HG02852 (cell line): ENCODE measurements at regions not wholly inside any gene's neighbourhood (a gene's known extent, or its start where the extent isn't known, plus 50 kb on each side); places are given as distances from the start of the nearest gene placed in this dataset.
"Not testable (repeated sequence)": the region's sequence is repeated elsewhere in the genome, so short reads cannot be mapped to it uniquely, and the experiment has no call there.

Experiments used
- ATAC-seq: cut with Tn5 transposase; IDR thresholded peaks from one replicate; pipeline ENCODE4 v1.9.1; 2021; ENCODE audit warnings: mild to moderate bottlenecking, moderate library complexity; ENCODE audit not compliant: unreplicated experiment

DNA sequence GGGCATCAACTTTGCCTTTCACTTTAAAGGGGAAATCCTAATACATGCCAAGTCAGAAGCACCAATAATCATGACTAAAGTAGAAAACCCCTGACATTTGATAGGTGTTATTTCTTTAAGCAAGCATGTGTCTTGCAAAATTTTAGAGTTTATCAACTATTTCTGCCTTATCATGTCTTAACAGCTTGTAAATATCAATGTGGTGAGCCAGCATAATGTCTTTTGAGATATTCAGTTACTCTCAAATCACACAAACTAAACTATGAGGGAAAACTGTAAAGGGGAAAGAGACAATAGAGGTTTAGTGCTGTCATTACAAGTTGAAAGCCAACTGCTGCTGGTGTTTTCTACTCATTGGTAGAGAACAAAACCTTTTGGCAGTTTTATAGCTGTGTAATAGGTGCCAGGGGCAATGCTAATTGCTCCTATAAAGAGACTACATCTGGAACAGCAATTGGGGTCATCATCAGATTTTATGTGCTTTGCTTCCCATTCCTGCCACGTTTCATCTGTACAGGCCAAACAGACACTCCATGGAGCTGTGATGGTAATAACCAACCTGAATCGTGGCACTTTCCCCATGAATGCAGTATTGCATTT is 1027.4 kb downstream of the FSCB start:
- ATAC-seq = no peak

- ATAC-seq = no peak
Observed at GRCh38 chr14:43476822-43477221, 1030.3 kb downstream of the FSCB start.

DNA sequence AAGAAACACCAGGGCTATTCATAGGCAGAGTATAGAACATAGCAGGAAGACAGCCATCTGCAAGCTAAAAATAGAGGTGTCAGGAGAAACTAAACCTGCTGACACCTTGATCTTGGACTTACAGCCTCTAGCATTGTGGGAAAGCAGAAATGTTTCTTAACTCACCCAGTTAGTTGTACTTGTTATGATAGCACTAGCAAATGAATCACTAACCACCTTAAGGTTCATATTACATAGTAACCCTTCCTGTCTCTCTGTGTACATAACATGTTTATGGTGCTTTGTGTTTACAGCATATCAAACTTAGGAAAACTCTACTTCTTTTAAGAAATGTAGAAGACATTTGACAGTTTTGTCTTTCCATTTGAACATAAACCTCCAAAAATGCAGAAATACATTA is 1031.3 kb downstream of the FSCB start:
- no peak for ATAC-seq

- ATAC-seq = no peak
Observed at GRCh38 chr14:43471595-43471994, 1035.5 kb downstream of the FSCB start.

DNA sequence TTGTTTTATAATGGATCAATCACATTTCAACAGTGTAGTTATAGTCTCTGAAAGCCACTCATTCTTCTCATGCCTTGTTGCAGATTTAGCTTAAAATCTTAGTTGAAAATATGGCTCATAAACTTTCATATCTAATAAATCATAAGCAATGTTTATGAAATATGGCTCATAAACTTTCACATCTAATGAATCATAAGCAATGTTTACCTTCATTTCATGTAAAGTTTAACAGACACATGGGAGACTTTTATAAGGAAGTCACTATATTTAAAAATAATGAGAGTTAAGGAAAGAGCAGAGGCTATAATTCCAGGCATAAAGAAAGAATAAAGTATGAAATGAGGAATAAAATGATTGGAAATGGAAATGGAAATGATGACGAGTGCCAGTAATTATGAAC is 1042.1 kb downstream of the FSCB start:
- ATAC-seq = no peak

- no peak for ATAC-seq
Observed at GRCh38 chr14:43449291-43449690, 1057.8 kb downstream of the FSCB start.

GRCh38 chr14:43438056-43438455 is 1069.0 kb downstream of the FSCB start:
- ATAC-seq = no peak

DNA sequence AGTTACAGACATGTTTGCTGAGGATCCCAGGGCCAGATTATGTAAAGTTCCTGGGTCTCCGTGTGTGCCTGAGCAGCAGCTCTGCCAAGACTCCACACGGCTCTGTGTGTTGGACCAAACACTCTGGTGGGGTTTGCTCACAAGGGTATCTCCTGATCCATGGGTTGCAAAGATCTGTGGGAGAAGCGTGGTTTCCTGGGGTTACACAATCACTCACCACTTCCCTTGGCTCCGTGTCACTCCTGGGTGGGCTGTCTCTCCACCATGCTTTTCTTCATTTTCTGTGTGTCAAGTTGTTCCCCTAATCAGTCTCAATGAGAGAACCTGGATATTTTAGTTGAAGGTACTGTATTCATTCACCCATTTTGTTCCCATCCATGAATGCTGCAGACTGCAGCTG is 1088.8 kb downstream of the FSCB start:
- no peak for ATAC-seq

DNA sequence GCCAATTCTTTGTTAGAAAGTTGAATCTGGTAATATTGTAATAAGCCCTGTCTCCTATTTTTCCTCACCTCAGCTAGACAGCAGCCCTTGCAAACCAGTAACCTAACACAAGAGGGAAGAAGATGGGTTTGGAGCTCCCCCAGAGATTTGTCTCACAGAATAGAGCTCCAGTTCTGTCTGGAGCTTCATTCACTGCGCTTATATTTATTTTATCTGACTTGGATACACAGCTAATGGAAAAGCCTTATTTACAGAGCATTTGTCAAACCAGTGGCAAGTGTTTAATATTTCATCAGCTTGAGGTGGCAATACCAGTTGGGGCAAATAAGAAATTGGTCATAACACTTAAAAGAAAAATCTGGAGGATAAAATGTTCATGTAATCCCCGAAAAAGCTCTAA is 1094.0 kb downstream of the FSCB start:
- ATAC-seq = no peak

DNA sequence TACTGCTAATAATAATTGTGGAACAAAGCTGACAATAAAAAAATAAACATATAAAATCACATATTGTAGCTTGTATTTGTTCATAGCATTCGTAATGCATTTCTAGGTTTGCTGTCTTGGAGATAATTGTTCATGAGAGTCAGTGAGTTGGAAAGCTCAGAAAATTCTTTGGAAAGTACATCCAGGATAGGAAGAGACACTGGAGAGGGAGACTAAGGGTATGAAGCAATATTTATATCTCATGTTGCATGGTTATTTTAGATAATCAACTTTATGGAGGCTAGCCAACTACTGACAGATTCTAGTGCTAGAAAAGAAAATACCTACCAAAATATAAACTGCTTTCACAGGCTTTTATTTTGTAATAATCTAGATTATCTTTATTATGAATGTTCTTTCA is 1095.2 kb downstream of the FSCB start:
- ATAC-seq = no peak

- ATAC-seq = no peak
Observed at GRCh38 chr14:43410631-43411030, 1096.5 kb downstream of the FSCB start.

DNA sequence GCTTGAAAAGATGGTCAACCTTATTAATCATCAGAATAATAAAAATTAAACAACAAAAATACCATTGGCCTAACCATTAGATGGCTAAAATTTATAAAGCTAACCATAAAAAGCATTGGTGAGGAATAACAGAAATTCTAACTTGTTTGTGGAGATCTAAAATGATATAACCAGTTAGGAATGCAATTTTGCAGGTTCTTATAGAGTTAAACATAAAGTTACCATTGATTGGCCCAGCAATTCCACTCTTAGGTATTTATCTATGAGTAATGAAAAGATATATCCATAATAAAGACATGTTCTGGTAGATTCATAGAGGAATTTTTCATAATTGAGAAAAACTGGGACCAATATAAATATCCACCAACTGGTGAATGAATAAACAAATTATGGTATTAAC is 1098.6 kb downstream of the FSCB start:
- ATAC-seq = no peak

DNA sequence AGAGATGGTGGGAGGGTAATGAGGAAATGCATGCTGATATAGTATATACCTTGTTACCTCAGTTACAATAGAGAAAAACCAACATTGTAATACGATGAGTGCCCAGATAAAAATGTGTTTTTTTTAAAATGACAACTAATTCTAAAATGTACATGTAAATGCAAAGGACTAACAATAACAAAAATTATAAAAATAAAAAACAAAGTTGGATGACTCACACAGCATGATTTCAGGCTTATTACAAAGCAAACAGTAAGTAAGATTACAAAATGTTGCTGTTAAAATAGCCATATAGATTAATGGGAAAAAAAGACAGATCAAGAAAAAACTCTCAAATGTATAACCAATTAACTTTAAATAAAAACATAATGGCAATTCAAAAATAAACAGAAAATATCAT is 1099.4 kb downstream of the FSCB start:
- no peak for ATAC-seq

GRCh38 chr14:43406931-43407330 is 1100.2 kb downstream of the FSCB start:
- no peak for ATAC-seq

- no peak for ATAC-seq
Observed at GRCh38 chr14:43399289-43399688, 1107.8 kb downstream of the FSCB start.

- not testable (repeated sequence) for ATAC-seq
Observed at GRCh38 chr14:43370565-43370896, 1136.6 kb downstream of the FSCB start.

DNA sequence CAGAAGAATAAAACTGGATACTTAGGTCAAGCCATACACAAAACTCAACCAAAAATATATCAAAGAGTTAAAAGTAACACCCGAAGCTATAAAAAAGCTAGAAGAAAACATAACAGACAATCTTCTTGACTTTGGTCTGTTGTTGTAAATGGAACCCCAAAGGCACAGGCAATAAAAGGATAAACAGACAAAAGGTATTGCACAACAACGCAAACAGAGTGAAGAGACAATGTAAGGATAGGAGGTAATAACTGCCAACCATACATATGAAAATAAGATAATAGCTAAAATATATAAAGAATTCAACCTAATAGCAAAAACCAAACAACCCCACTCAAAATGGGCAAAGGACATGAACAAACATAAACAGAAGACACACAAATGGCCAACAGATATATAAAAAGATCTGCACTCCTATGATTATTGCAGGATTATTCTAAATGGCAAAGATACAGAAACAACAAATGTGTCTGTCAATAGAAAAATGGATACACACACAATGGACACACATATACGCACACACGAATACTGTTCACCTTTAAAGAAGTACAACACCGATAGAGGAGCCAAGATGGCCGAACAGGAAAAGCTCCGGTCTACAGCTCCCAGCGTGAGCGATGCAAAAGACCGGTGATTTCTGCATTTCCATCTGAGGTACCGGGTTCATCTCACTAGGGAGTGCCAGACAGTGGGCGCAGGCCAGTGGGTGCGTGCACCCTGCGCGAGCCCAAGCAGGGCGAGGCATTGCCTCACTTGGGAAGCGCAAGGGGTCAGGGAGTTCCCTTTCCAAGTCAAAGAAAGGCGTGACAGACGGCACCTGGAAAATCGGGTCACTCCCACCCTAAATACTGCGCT is 1137.1 kb downstream of the FSCB start:
- no peak for ATAC-seq

- no peak for ATAC-seq
Observed at GRCh38 chr14:43362586-43362985, 1144.5 kb downstream of the FSCB start.

GRCh38 chr14:43361751-43362150 is 1145.3 kb downstream of the FSCB start:
- no peak for ATAC-seq

- no peak for ATAC-seq
Observed at GRCh38 chr14:43360239-43360638, 1146.8 kb downstream of the FSCB start.

DNA sequence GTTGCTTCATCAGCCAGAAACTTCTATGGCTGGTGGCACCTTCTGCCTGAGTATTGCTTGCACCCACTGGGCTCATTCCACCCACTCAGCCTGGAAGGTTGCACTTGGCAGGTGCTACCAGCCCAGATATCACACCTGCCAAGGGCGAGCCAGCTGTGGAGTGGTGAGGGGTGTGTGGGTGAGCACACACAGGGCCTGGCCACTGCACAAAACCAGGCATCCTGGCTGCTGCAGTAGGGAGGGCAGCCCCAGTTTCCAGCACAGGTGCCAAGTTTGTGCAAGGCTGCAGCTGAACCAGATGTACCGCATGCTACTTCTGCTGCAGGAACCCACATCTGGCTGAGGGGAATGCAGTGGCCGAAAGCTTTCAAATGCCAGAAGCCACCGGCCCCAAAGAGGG is 1147.8 kb downstream of the FSCB start:
- ATAC-seq = no peak

DNA sequence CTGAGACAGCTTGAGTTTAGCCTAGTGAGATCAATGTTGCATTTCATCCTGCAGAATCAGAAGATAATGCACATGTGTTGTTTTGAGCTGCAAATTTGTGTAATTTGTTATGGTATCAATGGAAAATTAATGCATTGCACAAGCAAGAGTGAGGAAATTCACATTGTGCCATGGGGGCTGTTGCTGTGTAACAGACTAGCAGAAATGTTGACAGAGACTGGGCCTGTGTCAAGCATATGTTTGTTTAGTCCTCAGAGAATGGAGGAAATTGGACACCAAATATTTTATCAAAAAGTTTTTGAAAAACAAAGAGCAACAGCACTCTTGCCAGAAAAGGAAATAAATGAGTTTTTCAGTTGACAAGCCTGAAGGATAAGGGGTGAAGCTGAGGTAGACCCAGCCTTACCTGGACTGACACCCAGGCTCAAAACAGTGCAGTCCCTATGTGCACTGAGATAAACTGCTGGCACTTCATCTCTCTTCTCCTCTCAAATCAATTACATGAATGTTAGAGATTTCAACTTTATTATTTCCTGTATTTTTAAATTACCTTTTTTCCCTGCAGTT is 1150.0 kb downstream of the FSCB start:
- no peak for ATAC-seq
